Muscle of leg (tissue), 3 donors: ENCODE measurements at regions not wholly inside any gene's neighbourhood (a gene's known extent, or its start where the extent isn't known, plus 50 kb on each side); places are given as distances from the start of the nearest gene placed in this dataset.

Source experiments
- DNase-seq: peaks from one replicate; pipeline ENCODE4 v3.0.0; 2013
- H3K27ac ChIP-seq: one replicate; pipeline ENCODE4 v1.5.1; 2013; ENCODE audit warnings: mild to moderate bottlenecking, low read length, control low read depth
- H3K27me3 ChIP-seq: one replicate; pipeline ENCODE4 v1.6.1; 2013; ENCODE audit warnings: low read length; ENCODE audit not compliant: control insufficient read depth, insufficient read depth
- H3K36me3 ChIP-seq: one replicate; pipeline ENCODE4 v1.6.1; 2013; ENCODE audit warnings: low read length; ENCODE audit not compliant: control insufficient read depth, insufficient read depth
- H3K4me1 ChIP-seq: one replicate; pipeline ENCODE4 v1.6.1; 2013; ENCODE audit warnings: low read length; ENCODE audit not compliant: control insufficient read depth, insufficient read depth
- H3K4me3 ChIP-seq: one replicate; pipeline ENCODE4 v1.5.1; 2013; ENCODE audit warnings: low read length, control low read depth
- H3K9me3 ChIP-seq: replicated peaks from 2 replicates; pipeline ENCODE4 v1.6.1; 2013; ENCODE audit warnings: low read depth, low read length; ENCODE audit not compliant: control insufficient read depth
- WGBS: methylation state at CpG from one replicate; pipeline ENCODE4 v1.1.5; 2013; ENCODE audit warnings: missing lambda C conversion rate; ENCODE audit not compliant: insufficient coverage; 5-methylcytosine and 5-hydroxymethylcytosine counted together

GRCh38 chr12:88805286-88805685 lies 225.0 kb upstream of the KITLG start:
- no CpG with 5 or more reads among the region's 2 CpGs for WGBS
- DNase-seq: no peak
- Histone ChIP-seq H3K27ac (no peak overlapping the region), H3K36me3 (no peaks in the 10 kb centered on the region), H3K27me3 (no peaks in the 10 kb centered on the region), H3K4me1 (no peaks in the 10 kb centered on the region), H3K9me3 (no peaks in the 10 kb centered on the region), H3K4me3 (no peak overlapping the region)

- Histone ChIP-seq H3K4me3 (no peak overlapping the region), H3K9me3 (no peaks in the 10 kb centered on the region), H3K36me3 (no peaks in the 10 kb centered on the region), H3K27ac (no peak overlapping the region), H3K27me3 (no peaks in the 10 kb centered on the region), H3K4me1 (no peaks in the 10 kb centered on the region)
- peak; percentile 19 for DNase-seq
- no CpG with 5 or more reads among the region's 3 CpGs for WGBS
Measured at GRCh38 chr12:88802096-88802706, 221.9 kb upstream of the KITLG start.

DNA sequence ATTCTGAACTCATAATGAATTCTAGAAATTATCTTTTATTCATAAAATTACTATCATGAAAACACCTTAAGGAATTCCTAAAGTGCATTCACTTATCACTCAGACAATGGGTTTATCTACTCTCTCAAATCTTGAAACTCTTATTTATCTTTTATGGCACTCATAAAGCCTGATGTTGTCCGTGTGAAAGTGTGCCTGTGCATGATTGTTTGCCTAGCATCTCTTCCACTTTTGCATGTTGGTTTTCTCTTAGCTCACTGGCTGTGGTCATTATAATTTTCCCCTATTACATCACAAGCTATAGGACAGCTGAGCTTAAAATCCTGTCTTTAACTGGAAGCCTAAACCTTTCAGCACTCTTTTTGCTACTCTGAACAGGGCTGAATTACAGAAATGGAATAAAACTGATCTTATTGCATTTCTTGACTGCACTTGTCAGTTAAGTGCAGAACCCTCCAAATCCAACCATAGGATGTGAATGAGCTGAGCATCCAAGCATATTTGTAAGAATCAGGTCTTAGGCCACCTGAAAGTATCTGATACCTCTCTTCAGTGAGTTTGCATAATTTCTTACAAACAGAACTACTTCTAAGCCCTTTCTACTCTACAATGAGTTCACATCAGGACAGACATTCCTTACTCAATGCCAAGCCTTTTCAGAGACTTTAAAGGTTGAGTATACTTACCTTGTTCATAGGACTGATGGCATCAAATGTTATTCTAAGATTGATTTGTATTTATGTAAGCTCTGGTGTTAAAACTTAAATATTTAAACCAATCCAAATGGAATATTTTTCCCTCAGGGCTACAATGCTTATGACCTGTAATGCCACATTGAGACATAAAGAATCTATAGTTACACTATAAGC lies 221.2 kb upstream of the KITLG start:
- H3K4me1 ChIP-seq: no peaks in the 10 kb centered on the region
- H3K36me3 ChIP-seq: no peaks in the 10 kb centered on the region
- H3K27ac ChIP-seq: no peak overlapping the region
- H3K27me3 ChIP-seq: no peaks in the 10 kb centered on the region
- H3K9me3 ChIP-seq: no peaks in the 10 kb centered on the region
- no peak overlapping the region for H3K4me3 ChIP-seq
- WGBS: no CpG with 5 or more reads among the region's 1 CpG
- no peak for DNase-seq

- Histone ChIP-seq H3K4me3 (no peak overlapping the region), H3K27ac (no peak overlapping the region), H3K9me3 (peaks cover 9% of the 10 kb centered on the region), H3K36me3 (no peaks in the 10 kb centered on the region), H3K27me3 (no peaks in the 10 kb centered on the region), H3K4me1 (no peaks in the 10 kb centered on the region)
- no peak for DNase-seq
Measured at GRCh38 chr12:88793096-88793495, 212.8 kb upstream of the KITLG start.

GRCh38 chr12:88790231-88790630 lies 210.0 kb upstream of the KITLG start:
- H3K4me3 ChIP-seq: no peak overlapping the region
- H3K4me1 ChIP-seq: no peaks in the 10 kb centered on the region
- no peaks in the 10 kb centered on the region for H3K27me3 ChIP-seq
- no peak overlapping the region for H3K27ac ChIP-seq
- 17% methylated on average over 1 of the region's 1 CpG for WGBS
- DNase-seq: no peak
- H3K36me3 ChIP-seq: no peaks in the 10 kb centered on the region
- H3K9me3 ChIP-seq: peaks cover 9% of the 10 kb centered on the region

GRCh38 chr12:88784166-88784565 lies 203.9 kb upstream of the KITLG start:
- Histone ChIP-seq H3K27ac (no peak overlapping the region), H3K9me3 (no peaks in the 10 kb centered on the region), H3K4me3 (no peak overlapping the region), H3K4me1 (no peaks in the 10 kb centered on the region), H3K36me3 (no peaks in the 10 kb centered on the region), H3K27me3 (no peaks in the 10 kb centered on the region)
- no peak for DNase-seq
- WGBS: no CpG with 5 or more reads among the region's 1 CpG

DNA sequence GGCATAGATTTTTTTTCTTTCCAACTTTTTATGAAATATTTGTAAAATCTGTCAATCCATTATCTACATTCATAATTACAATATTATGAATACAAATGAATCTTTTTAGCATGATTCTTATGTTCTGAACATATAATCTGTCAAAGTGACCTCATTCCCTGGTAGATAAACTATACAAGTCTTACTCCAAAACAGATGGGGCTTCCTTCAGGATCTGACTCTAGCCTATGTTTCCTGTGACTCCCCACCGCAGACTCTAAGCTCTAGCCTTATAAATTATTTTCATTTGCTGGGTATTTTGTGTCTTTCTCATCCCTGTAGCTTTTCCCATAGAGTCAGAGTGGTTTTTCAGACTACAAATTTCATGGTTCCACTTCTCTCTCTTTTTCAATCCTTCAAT lies 202.1 kb upstream of the KITLG start:
- Histone ChIP-seq H3K4me1 (no peaks in the 10 kb centered on the region), H3K36me3 (no peaks in the 10 kb centered on the region), H3K9me3 (no peaks in the 10 kb centered on the region), H3K27ac (no peak overlapping the region), H3K4me3 (no peak overlapping the region), H3K27me3 (no peaks in the 10 kb centered on the region)
- no CpG with 5 or more reads among the region's 1 CpG for WGBS
- DNase-seq: no peak

DNA sequence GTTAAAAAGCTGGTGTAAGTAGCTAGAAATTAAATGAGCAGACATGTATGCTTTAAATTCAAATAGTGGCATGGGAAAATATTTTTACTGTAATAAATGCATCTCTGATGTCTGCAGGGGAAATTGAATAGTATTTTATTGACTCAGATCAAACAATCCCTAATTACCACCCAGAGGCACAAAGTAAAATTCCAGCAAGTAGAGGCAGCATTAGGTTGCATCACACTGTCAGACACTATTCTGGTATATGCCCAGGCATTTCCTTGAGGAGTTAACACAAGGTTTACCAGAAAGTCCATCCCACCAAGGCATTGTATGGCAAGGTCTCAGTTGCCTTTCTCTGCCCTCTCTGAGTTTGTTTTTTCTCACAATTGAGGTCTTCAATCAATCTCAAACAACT lies 201.6 kb upstream of the KITLG start:
- Histone ChIP-seq H3K9me3 (no peaks in the 10 kb centered on the region), H3K27me3 (no peaks in the 10 kb centered on the region), H3K27ac (no peak overlapping the region), H3K4me1 (no peaks in the 10 kb centered on the region), H3K36me3 (no peaks in the 10 kb centered on the region), H3K4me3 (no peak overlapping the region)
- DNase-seq: no peak

GRCh38 chr12:88778064-88778463 lies 197.8 kb upstream of the KITLG start:
- Histone ChIP-seq H3K27ac (no peak overlapping the region), H3K4me3 (no peak overlapping the region), H3K4me1 (no peaks in the 10 kb centered on the region), H3K27me3 (no peaks in the 10 kb centered on the region), H3K36me3 (no peaks in the 10 kb centered on the region), H3K9me3 (no peaks in the 10 kb centered on the region)
- DNase-seq: no peak
- no CpG with 5 or more reads among the region's 1 CpG for WGBS

GRCh38 chr12:88775742-88776151 lies 195.5 kb upstream of the KITLG start:
- Histone ChIP-seq H3K27me3 (no peaks in the 10 kb centered on the region), H3K9me3 (no peaks in the 10 kb centered on the region), H3K4me1 (no peaks in the 10 kb centered on the region), H3K27ac (no peak overlapping the region), H3K4me3 (no peak overlapping the region), H3K36me3 (no peaks in the 10 kb centered on the region)
- 79% methylated on average over 2 of the region's 3 CpGs for WGBS
- no peak for DNase-seq
